Thoracic aorta (tissue), 2 donors: ENCODE measurements at regions not wholly inside any gene's neighbourhood (a gene's known extent, or its start where the extent isn't known, plus 50 kb on each side); places are given as distances from the start of the nearest gene placed in this dataset.
"Not testable (repeated sequence)": the region's sequence is repeated elsewhere in the genome, so short reads cannot be mapped to it uniquely, and the experiment has no call there.

ENCODE experiments used
- ATAC-seq: fragments of 150-250 bp; one replicate; pipeline ENCODE4 v1.8.0; 2017; ENCODE audit warnings: low read depth; ENCODE audit not compliant: insufficient number of reproducible peaks, low FRiP score
- DNase-seq: peaks from one replicate; pipeline ENCODE4 v3.0.0-alpha.2; 2020; ENCODE audit warnings: low spot score
- H3K27ac ChIP-seq, 2 donors: fragments of 200-600 bp; sonication (generic); 1 replicate in 1 of 2; 2 replicates in 1 of 2; pipeline ENCODE4 v1.5.1; 2016; ENCODE audit warnings: mild to moderate bottlenecking in 2 of 2, moderate library complexity in 2 of 2
- H3K27me3 ChIP-seq: fragments of 200-600 bp; sonication (generic); replicated peaks from 2 replicates; pipeline ENCODE4 v1.6.0; 2016; ENCODE audit warnings: mild to moderate bottlenecking; ENCODE audit not compliant: insufficient read depth
- H3K36me3 ChIP-seq: fragments of 200-600 bp; sonication (generic); one replicate; pipeline ENCODE4 v1.5.1; 2016
- H3K4me1 ChIP-seq, 2 donors: fragments of 200-600 bp; sonication (generic); 1 replicate in 1 of 2; 2 replicates in 1 of 2; pipeline versions ENCODE4 v1.5.1 to v1.6.0; 2016; ENCODE audit warnings: low read depth in 2 of 2, mild to moderate bottlenecking in 1 of 2; ENCODE audit not compliant: control insufficient read depth in 1 of 2
- H3K4me3 ChIP-seq: fragments of 200-600 bp; sonication (generic); 2 replicates; pipeline ENCODE4 v1.5.1; 2016; ENCODE audit warnings: mild to moderate bottlenecking
- H3K9me3 ChIP-seq: fragments of 200-600 bp; sonication (generic); 2 replicates; pipeline ENCODE4 v1.5.1; 2016
- TF ChIP-seq, protein P1 (sequence below): fragments of 200-600 bp; sonication (generic); IDR thresholded peaks from one replicate; pipeline ENCODE4 v1.5.1; 2019; ENCODE audit warnings: antibody characterized with exemption

DNA sequence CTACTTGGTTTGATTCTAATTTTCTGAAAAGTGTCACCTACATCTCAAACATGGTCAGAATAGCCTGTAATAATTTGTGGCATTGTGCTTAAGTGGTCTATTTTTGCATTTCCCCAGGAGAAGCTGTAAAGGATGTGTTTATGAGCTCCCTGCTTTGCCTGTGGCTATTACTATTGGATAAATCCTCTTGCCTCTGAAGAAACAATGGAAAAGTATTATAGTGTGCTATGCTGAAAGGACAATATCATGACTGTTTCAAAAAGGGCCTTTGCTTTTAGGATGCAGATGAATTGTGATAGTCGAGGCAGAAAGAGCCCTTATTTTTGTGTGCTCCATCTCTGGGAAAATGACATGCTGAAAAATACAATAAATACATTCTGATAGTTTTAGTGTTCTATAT, 94.1 kb upstream of the ARMC3 start:
- DNase-seq, result no peak
- ATAC-seq, result no peak
- Histone ChIP-seq H3K36me3 (no peaks in the 10 kb centered on the region), H3K27me3 (no peaks in the 10 kb centered on the region), H3K4me3 (no peak overlapping the region), H3K9me3 (no peaks in the 10 kb centered on the region), H3K27ac (no peak overlapping the region), H3K4me1 (peaks cover 4 to 10% of the 10 kb centered on the region in 2 donors)
- TF ChIP-seq, protein P1, sequence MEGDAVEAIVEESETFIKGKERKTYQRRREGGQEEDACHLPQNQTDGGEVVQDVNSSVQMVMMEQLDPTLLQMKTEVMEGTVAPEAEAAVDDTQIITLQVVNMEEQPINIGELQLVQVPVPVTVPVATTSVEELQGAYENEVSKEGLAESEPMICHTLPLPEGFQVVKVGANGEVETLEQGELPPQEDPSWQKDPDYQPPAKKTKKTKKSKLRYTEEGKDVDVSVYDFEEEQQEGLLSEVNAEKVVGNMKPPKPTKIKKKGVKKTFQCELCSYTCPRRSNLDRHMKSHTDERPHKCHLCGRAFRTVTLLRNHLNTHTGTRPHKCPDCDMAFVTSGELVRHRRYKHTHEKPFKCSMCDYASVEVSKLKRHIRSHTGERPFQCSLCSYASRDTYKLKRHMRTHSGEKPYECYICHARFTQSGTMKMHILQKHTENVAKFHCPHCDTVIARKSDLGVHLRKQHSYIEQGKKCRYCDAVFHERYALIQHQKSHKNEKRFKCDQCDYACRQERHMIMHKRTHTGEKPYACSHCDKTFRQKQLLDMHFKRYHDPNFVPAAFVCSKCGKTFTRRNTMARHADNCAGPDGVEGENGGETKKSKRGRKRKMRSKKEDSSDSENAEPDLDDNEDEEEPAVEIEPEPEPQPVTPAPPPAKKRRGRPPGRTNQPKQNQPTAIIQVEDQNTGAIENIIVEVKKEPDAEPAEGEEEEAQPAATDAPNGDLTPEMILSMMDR, result no peak

DNA sequence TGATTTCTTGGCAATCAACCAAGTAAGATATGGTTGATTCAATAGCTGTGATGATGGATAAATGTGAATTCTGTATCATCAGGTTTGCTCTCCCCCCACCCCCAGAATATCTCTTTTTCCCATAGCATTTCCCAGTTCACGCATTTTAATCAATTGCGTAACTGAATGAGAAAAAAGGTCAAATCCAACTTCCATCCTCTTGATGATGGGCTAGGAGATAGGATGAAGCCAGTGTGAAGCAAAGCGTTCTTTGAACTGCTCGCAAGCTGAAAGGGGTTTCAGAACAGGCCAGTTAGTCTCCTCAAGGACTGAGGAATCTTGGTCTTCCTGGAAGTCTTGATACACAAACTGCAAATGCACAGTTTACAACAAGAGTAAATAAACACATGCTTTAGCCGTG, 94.5 kb upstream of the ARMC3 start:
- Histone ChIP-seq H3K36me3 (no peaks in the 10 kb centered on the region), H3K4me1 (peaks cover 7 to 15% of the 10 kb centered on the region in 2 donors), H3K27ac (no peak overlapping the region), H3K9me3 (no peaks in the 10 kb centered on the region), H3K27me3 (no peaks in the 10 kb centered on the region), H3K4me3 (no peak overlapping the region)
- DNase-seq (no peak), ATAC-seq (no peak)
- TF ChIP-seq, protein P1, result no peak

DNA sequence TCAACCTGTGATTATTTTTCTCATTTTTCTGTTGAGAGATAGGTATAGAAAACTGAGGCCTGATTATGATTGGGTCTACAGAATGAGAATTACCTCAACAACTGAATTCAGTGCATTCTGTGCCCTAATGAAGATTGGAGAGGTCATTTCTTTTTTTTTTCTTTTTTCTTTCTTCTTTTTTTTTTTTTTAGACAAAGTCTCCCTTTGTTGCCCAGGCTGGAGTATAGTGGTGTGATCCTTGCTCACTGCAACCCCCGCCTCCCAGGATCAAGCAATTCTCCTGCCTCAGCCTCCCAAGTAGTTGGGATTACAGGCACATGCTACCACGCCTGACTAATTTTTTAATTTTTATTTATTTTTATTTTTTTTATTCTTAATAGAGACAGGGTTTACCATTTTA, 95.0 kb upstream of the ARMC3 start:
- no peak for ATAC-seq
- Histone ChIP-seq H3K4me1 (peaks cover 7 to 20% of the 10 kb centered on the region in 2 donors), H3K27ac (no peak overlapping the region), H3K4me3 (no peak overlapping the region), H3K9me3 (no peaks in the 10 kb centered on the region), H3K36me3 (no peaks in the 10 kb centered on the region), H3K27me3 (no peaks in the 10 kb centered on the region)
- DNase-seq, result no peak
- TF ChIP-seq, protein P1, result no peak

DNA sequence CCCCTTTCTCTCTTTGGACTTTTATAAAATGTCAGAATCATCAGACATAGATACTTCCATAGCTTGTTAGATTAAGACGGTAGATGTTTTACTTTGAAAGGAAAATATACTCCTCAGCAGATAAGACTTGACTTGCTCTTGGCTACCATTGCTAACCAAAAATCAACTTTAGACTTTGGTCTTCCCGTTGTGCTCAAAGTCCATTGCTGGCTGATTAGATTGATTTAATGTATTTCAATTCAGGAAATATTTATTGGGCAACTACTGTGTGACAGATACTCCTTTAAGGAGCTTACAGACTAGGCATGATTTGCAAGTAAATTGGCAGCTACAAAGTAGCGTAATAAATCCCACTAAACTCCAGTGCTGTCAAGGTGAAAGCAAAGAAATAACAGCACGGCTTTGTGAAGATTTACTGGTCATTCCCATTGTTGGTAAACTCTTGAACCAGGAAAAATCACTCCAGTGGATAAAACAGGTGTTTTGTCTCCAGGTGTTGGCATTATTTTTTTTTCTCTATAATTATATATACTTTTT, 95.7 kb upstream of the ARMC3 start:
- H3K9me3 ChIP-seq, result no peaks in the 10 kb centered on the region
- ATAC-seq (no peak), DNase-seq (no peak)
- TF ChIP-seq, protein P1, result no peak
- H3K36me3 ChIP-seq, result no peaks in the 10 kb centered on the region
- H3K4me1 ChIP-seq, result peaks cover 7 to 26% of the 10 kb centered on the region in 2 donors
- no peaks in the 10 kb centered on the region for H3K27me3 ChIP-seq
- H3K4me3 ChIP-seq, result no peak overlapping the region
- H3K27ac ChIP-seq, result no peak overlapping the region

DNA sequence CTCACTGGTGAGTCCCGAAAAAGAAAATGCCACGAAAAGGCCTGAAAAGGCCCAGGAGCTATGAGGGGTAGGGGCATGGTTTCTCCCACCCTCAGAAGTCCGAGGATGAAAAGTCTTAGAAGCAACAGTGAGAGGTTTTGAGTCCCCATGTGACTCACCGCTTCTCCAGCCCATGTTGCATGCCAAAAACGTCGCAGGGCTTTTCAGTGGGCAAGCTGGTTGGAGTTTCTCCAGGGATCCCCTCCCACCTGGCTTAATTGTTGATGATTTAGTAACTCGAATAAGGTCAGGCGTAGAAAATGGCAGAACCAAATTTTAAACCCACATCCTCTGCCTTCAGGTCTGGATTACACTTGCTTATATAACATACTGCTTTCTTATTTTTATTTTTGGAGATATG, 96.3 kb upstream of the ARMC3 start:
- DNase-seq, result no peak
- Histone ChIP-seq H3K27ac (no peak overlapping the region), H3K4me3 (no peak overlapping the region), H3K9me3 (no peaks in the 10 kb centered on the region), H3K27me3 (no peaks in the 10 kb centered on the region), H3K4me1 (peaks cover 7 to 26% of the 10 kb centered on the region in 2 donors), H3K36me3 (no peaks in the 10 kb centered on the region)
- TF ChIP-seq, protein P1, result no peak
- no peak for ATAC-seq

DNA sequence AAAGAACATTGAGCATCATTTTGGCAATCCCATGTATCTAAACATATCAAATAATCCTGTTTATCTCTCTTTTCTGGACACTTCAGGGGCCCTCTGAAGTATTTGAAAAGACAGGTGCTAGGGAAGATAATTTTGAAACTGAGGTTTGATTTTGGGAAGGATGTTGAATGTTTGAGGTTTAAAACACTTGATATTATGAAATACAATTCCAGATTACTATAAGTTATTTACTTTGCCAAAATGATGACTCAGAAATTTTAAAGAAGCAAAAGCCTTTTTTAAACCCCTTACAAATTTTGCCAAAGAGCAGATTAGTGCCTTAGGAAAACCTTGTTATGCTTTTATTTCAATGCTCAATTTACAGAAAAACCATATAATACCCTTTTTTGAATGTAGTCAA, 99.1 kb upstream of the ARMC3 start:
- not testable (repeated sequence) for H3K36me3 ChIP-seq, H3K27ac ChIP-seq, H3K27me3 ChIP-seq, ATAC-seq, H3K9me3 ChIP-seq, DNase-seq, H3K4me3 ChIP-seq
- peaks cover 7 to 26% of the 10 kb centered on the region in 2 donors for H3K4me1 ChIP-seq
